Neural cell (in vitro differentiated cells): ENCODE measurements at regions not wholly inside any gene's neighbourhood (a gene's known extent, or its start where the extent isn't known, plus 50 kb on each side); places are given as distances from the start of the nearest gene placed in this dataset.

Source experiments
- H2AFZ ChIP-seq: fragments of 200-600, 300-800 bp; sonication (generic), shearing (Covaris generic); 2 replicates; pipeline ENCODE4 v1.6.0; 2014; ENCODE audit warnings: low read depth, mild to moderate bottlenecking, antibody characterized with exemption, low read length, moderate library complexity
- H3F3A ChIP-seq: fragments of 200-600 bp; shearing (Covaris generic); 2 replicates; pipeline ENCODE4 v1.6.1; 2016; ENCODE audit warnings: mild to moderate bottlenecking, moderate library complexity, mixed read lengths, antibody characterized with exemption, low read length; ENCODE audit not compliant: insufficient read depth, poor library complexity, severe bottlenecking
- H3K27ac ChIP-seq: fragments of 200-600, 300-800 bp; sonication (generic), shearing (Covaris generic); 2 replicates; pipeline ENCODE4 v1.5.1; 2014; ENCODE audit warnings: mild to moderate bottlenecking, low read length, moderate library complexity
- H3K27me3 ChIP-seq: fragments of 300-800, 200-600 bp; sonication (generic), shearing (Covaris generic); 2 replicates; pipeline ENCODE4 v1.6.0; 2014; ENCODE audit warnings: mild to moderate bottlenecking, low read depth, low read length, moderate library complexity; ENCODE audit not compliant: insufficient read depth
- H3K36me3 ChIP-seq: fragments of 300-800, 200-600 bp; sonication (generic), shearing (Covaris generic); 2 replicates; pipeline ENCODE4 v1.5.1; 2014; ENCODE audit warnings: mild to moderate bottlenecking, antibody characterized with exemption, low read length, moderate library complexity; ENCODE audit not compliant: insufficient read depth
- H3K4me2 ChIP-seq: fragments of 300-800, 200-600 bp; sonication (generic), shearing (Covaris generic); 2 replicates; pipeline ENCODE4 v1.6.0; 2014; ENCODE audit warnings: mild to moderate bottlenecking, low read length
- H3K4me3 ChIP-seq: fragments of 300-800, 200-600 bp; sonication (generic), shearing (Covaris generic); 2 replicates; pipeline ENCODE4 v1.5.1; 2014; ENCODE audit warnings: mild to moderate bottlenecking, low read length, moderate library complexity
- H3K79me2 ChIP-seq: fragments of 200-600 bp; shearing (Covaris generic); replicated peaks from 2 replicates; pipeline ENCODE4 v1.6.0; 2014; ENCODE audit warnings: mild to moderate bottlenecking, low read length, moderate library complexity; ENCODE audit not compliant: insufficient read depth
- H3K9ac ChIP-seq: fragments of 300-800, 200-600 bp; sonication (generic), shearing (Covaris generic); 2 replicates; pipeline ENCODE4 v1.6.1; 2016; ENCODE audit warnings: mild to moderate bottlenecking, low read length, mixed read lengths
- H3K9me2 ChIP-seq: fragments of 200-600 bp; shearing (Covaris generic); 2 replicates; pipeline ENCODE4 v1.6.1; 2016; ENCODE audit warnings: mild to moderate bottlenecking, low read length, mixed read lengths; ENCODE audit not compliant: insufficient read depth
- H3K9me3 ChIP-seq: fragments of 200-600, 300-800 bp; sonication (generic), shearing (Covaris generic); 2 replicates; pipeline ENCODE4 v1.6.1; 2016; ENCODE audit warnings: mild to moderate bottlenecking, mixed run types, low read length, moderate library complexity, mixed read lengths
- H4K20me1 ChIP-seq: fragments of 200-600 bp; shearing (Covaris generic); 2 replicates; pipeline ENCODE4 v1.6.1; 2016; ENCODE audit warnings: mild to moderate bottlenecking, mixed run types; ENCODE audit not compliant: insufficient read depth
- CTCF ChIP-seq: fragments of 450-650 bp; IDR thresholded peaks from 2 replicates; pipeline ENCODE4 v1.5.1; 2014; ENCODE audit warnings: antibody characterized with exemption, mild to moderate bottlenecking, moderate library complexity; ENCODE audit not compliant: poor library complexity, severe bottlenecking
- EP300 ChIP-seq: fragments of 450-650 bp; conservative IDR thresholded peaks from 2 replicates; pipeline ENCODE4 v1.6.1; 2014; ENCODE audit warnings: antibody characterized with exemption, mild to moderate bottlenecking, moderate library complexity; ENCODE audit not compliant: poor library complexity, severe bottlenecking
- EZH2 ChIP-seq: fragments of 200-600, 300-800 bp; shearing (Covaris generic), sonication (generic); IDR thresholded peaks from 2 replicates; pipeline ENCODE4 v1.6.1; 2014; ENCODE audit warnings: antibody characterized with exemption, low read length, borderline replicate concordance, mild to moderate bottlenecking; ENCODE audit not compliant: insufficient read depth, poor library complexity, severe bottlenecking
- MXI1 ChIP-seq: fragments of 450-650 bp; conservative IDR thresholded peaks from 2 replicates; pipeline ENCODE4 v1.6.1; 2014; ENCODE audit warnings: antibody characterized with exemption, mild to moderate bottlenecking; ENCODE audit not compliant: poor library complexity, severe bottlenecking
- POLR2AphosphoS5 ChIP-seq: IDR thresholded peaks from 2 replicates; pipeline ENCODE4 v1.6.1; 2012
- RAD21 ChIP-seq: fragments of 450-650 bp; conservative IDR thresholded peaks from 2 replicates; pipeline ENCODE4 v1.6.1; 2014; ENCODE audit warnings: antibody characterized with exemption, mild to moderate bottlenecking, moderate library complexity
- REST ChIP-seq: IDR thresholded peaks from 2 replicates; pipeline ENCODE4 v1.6.1; 2012; ENCODE audit warnings: borderline replicate concordance
- SMC3 ChIP-seq: fragments of 450-650 bp; conservative IDR thresholded peaks from 2 replicates; pipeline ENCODE4 v1.6.1; 2014; ENCODE audit warnings: antibody characterized with exemption, mild to moderate bottlenecking, moderate library complexity; ENCODE audit not compliant: poor library complexity
- TAF1 ChIP-seq: IDR thresholded peaks from 2 replicates; pipeline ENCODE4 v1.6.1; 2012; ENCODE audit warnings: low read depth

GRCh38 chr2:22737144-22737543 lies 647.8 kb upstream of the KLHL29 start:
- H3K4me2 ChIP-seq, result no peak overlapping the region
- H3K9me3 ChIP-seq, result no peaks in the 10 kb centered on the region
- H3K9ac ChIP-seq, result no peak overlapping the region
- H2AFZ ChIP-seq, result no peak overlapping the region
- no peaks in the 10 kb centered on the region for H3K79me2 ChIP-seq
- no peaks in the 10 kb centered on the region for H4K20me1 ChIP-seq
- H3K4me3 ChIP-seq, result no peak overlapping the region
- H3K27me3 ChIP-seq, result no peaks in the 10 kb centered on the region
- H3F3A ChIP-seq, result no peaks in the 10 kb centered on the region
- no peaks in the 10 kb centered on the region for H3K9me2 ChIP-seq
- H3K36me3 ChIP-seq, result no peaks in the 10 kb centered on the region
- TF ChIP-seq RAD21 (peak; percentile 11), MXI1 (no peak), CTCF (no peak)
- H3K27ac ChIP-seq, result no peak overlapping the region

- H3K9me2 ChIP-seq, result no peaks in the 10 kb centered on the region
Measured at GRCh38 chr2:22741216-22741615, 643.8 kb upstream of the KLHL29 start.

More at GRCh38 chr2:22741216-22741615, 643.8 kb upstream of the KLHL29 start:
- Histone ChIP-seq H3K27me3 (no peaks in the 10 kb centered on the region), H3K27ac (no peak overlapping the region), H3K4me2 (no peak overlapping the region), H3K9me3 (no peaks in the 10 kb centered on the region), H3K79me2 (no peaks in the 10 kb centered on the region), H3K9ac (no peak overlapping the region), H3F3A (no peaks in the 10 kb centered on the region), H3K4me3 (no peak overlapping the region), H2AFZ (no peak overlapping the region), H4K20me1 (no peaks in the 10 kb centered on the region), H3K36me3 (no peaks in the 10 kb centered on the region)
- TF ChIP-seq SMC3 (no peak), POLR2AphosphoS5 (no peak), REST (no peak), TAF1 (no peak), EP300 (no peak), EZH2 (no peak), CTCF (no peak), MXI1 (no peak), RAD21 (no peak)
